ENCODE measurements at regions not wholly inside any gene's neighbourhood (a gene's known extent, or its start where the extent isn't known, plus 50 kb on each side); places are given as distances from the start of the nearest gene placed in this dataset.

- Mint-ChIP-seq H3K4me3 (ENCODE audit: unreplicated experiment) (no peak overlapping the region), H3K27me3 (ENCODE audit: unreplicated experiment) (no peaks in the 10 kb centered on the region), H3K4me1 (ENCODE audit: low read depth, unreplicated experiment) (peaks cover 14% of the 10 kb centered on the region), H3K36me3 (ENCODE audit: unreplicated experiment) (no peaks in the 10 kb centered on the region), H3K27ac (ENCODE audit: unreplicated experiment) (no peak overlapping the region), H3K9me3 (ENCODE audit: unreplicated experiment) (no peaks in the 10 kb centered on the region)
- no peak for TF ChIP-seq CTCF (IDR thresholded peaks at IDR 0.05; ENCODE audit: partially characterized antibody, unreplicated experiment)
- DNase-seq = no peak
Measured at GRCh38 chr21:27040738-27041469, 74.0 kb upstream of the ADAMTS5 start.

- no peak for TF ChIP-seq CTCF (IDR thresholded peaks at IDR 0.05; ENCODE audit: partially characterized antibody, unreplicated experiment)
- Mint-ChIP-seq H3K27me3 (ENCODE audit: unreplicated experiment) (no peaks in the 10 kb centered on the region), H3K4me3 (ENCODE audit: unreplicated experiment) (peak overlapping the region; percentile 8), H3K27ac (ENCODE audit: unreplicated experiment) (peak overlapping the region; percentile 82), H3K4me1 (ENCODE audit: low read depth, unreplicated experiment) (peaks cover 27% of the 10 kb centered on the region), H3K36me3 (ENCODE audit: unreplicated experiment) (no peaks in the 10 kb centered on the region), H3K9me3 (ENCODE audit: unreplicated experiment) (peaks cover 2% of the 10 kb centered on the region)
- DNase-seq = no peak
Measured at GRCh38 chr21:27036736-27037301, 69.9 kb upstream of the ADAMTS5 start.

- H3K27me3 Mint-ChIP-seq (ENCODE audit: unreplicated experiment) = no peaks in the 10 kb centered on the region
- peaks cover 2% of the 10 kb centered on the region for H3K9me3 Mint-ChIP-seq (ENCODE audit: unreplicated experiment)
- H3K4me1 Mint-ChIP-seq (ENCODE audit: low read depth, unreplicated experiment) = peaks cover 27% of the 10 kb centered on the region
- TF ChIP-seq CTCF (IDR thresholded peaks at IDR 0.05; ENCODE audit: partially characterized antibody, unreplicated experiment) = no peak
- no peaks in the 10 kb centered on the region for H3K36me3 Mint-ChIP-seq (ENCODE audit: unreplicated experiment)
- no peak for DNase-seq
- peak overlapping the region; percentile 82 for H3K27ac Mint-ChIP-seq (ENCODE audit: unreplicated experiment)
- H3K4me3 Mint-ChIP-seq (ENCODE audit: unreplicated experiment) = peak overlapping the region; percentile 37
Measured at GRCh38 chr21:27035791-27036190, 68.9 kb upstream of the ADAMTS5 start.

- Mint-ChIP-seq H3K27me3 (ENCODE audit: unreplicated experiment) (no peaks in the 10 kb centered on the region), H3K9me3 (ENCODE audit: unreplicated experiment) (peaks cover 2% of the 10 kb centered on the region), H3K27ac (ENCODE audit: unreplicated experiment) (peak overlapping the region; percentile 82), H3K36me3 (ENCODE audit: unreplicated experiment) (no peaks in the 10 kb centered on the region), H3K4me3 (ENCODE audit: unreplicated experiment) (no peak overlapping the region), H3K4me1 (ENCODE audit: low read depth, unreplicated experiment) (peaks cover 27% of the 10 kb centered on the region)
- no peak for DNase-seq
- TF ChIP-seq CTCF (IDR thresholded peaks at IDR 0.05; ENCODE audit: partially characterized antibody, unreplicated experiment) = no peak
Measured at GRCh38 chr21:27034796-27035195, 67.9 kb upstream of the ADAMTS5 start.

- H3K27me3 Mint-ChIP-seq (ENCODE audit: unreplicated experiment) = no peaks in the 10 kb centered on the region
- H3K36me3 Mint-ChIP-seq (ENCODE audit: unreplicated experiment) = no peaks in the 10 kb centered on the region
- no peak for TF ChIP-seq CTCF (IDR thresholded peaks at IDR 0.05; ENCODE audit: partially characterized antibody, unreplicated experiment)
- no peak overlapping the region for H3K27ac Mint-ChIP-seq (ENCODE audit: unreplicated experiment)
- H3K9me3 Mint-ChIP-seq (ENCODE audit: unreplicated experiment) = peaks cover 2% of the 10 kb centered on the region
- no peak overlapping the region for H3K4me3 Mint-ChIP-seq (ENCODE audit: unreplicated experiment)
- DNase-seq = no peak
- H3K4me1 Mint-ChIP-seq (ENCODE audit: low read depth, unreplicated experiment) = peaks cover 27% of the 10 kb centered on the region
Measured at GRCh38 chr21:27033471-27033870, 66.6 kb upstream of the ADAMTS5 start.
